Neural cell (in vitro differentiated cells): ENCODE measurements at regions not wholly inside any gene's neighbourhood (a gene's known extent, or its start where the extent isn't known, plus 50 kb on each side); places are given as distances from the start of the nearest gene placed in this dataset.

ENCODE experiments used
- H2AFZ ChIP-seq: fragments of 200-600, 300-800 bp; sonication (generic), shearing (Covaris generic); 2 replicates; pipeline ENCODE4 v1.6.0; 2014; ENCODE audit warnings: low read depth, mild to moderate bottlenecking, antibody characterized with exemption, low read length, moderate library complexity
- H3F3A ChIP-seq: fragments of 200-600 bp; shearing (Covaris generic); 2 replicates; pipeline ENCODE4 v1.6.1; 2016; ENCODE audit warnings: mild to moderate bottlenecking, moderate library complexity, mixed read lengths, antibody characterized with exemption, low read length; ENCODE audit not compliant: insufficient read depth, poor library complexity, severe bottlenecking
- H3K27ac ChIP-seq: fragments of 200-600, 300-800 bp; sonication (generic), shearing (Covaris generic); 2 replicates; pipeline ENCODE4 v1.5.1; 2014; ENCODE audit warnings: mild to moderate bottlenecking, low read length, moderate library complexity
- H3K27me3 ChIP-seq: fragments of 300-800, 200-600 bp; sonication (generic), shearing (Covaris generic); 2 replicates; pipeline ENCODE4 v1.6.0; 2014; ENCODE audit warnings: mild to moderate bottlenecking, low read depth, low read length, moderate library complexity; ENCODE audit not compliant: insufficient read depth
- H3K36me3 ChIP-seq: fragments of 300-800, 200-600 bp; sonication (generic), shearing (Covaris generic); 2 replicates; pipeline ENCODE4 v1.5.1; 2014; ENCODE audit warnings: mild to moderate bottlenecking, antibody characterized with exemption, low read length, moderate library complexity; ENCODE audit not compliant: insufficient read depth
- H3K4me2 ChIP-seq: fragments of 300-800, 200-600 bp; sonication (generic), shearing (Covaris generic); 2 replicates; pipeline ENCODE4 v1.6.0; 2014; ENCODE audit warnings: mild to moderate bottlenecking, low read length
- H3K4me3 ChIP-seq: fragments of 300-800, 200-600 bp; sonication (generic), shearing (Covaris generic); 2 replicates; pipeline ENCODE4 v1.5.1; 2014; ENCODE audit warnings: mild to moderate bottlenecking, low read length, moderate library complexity
- H3K79me2 ChIP-seq: fragments of 200-600 bp; shearing (Covaris generic); replicated peaks from 2 replicates; pipeline ENCODE4 v1.6.0; 2014; ENCODE audit warnings: mild to moderate bottlenecking, low read length, moderate library complexity; ENCODE audit not compliant: insufficient read depth
- H3K9ac ChIP-seq: fragments of 300-800, 200-600 bp; sonication (generic), shearing (Covaris generic); 2 replicates; pipeline ENCODE4 v1.6.1; 2016; ENCODE audit warnings: mild to moderate bottlenecking, low read length, mixed read lengths
- H3K9me2 ChIP-seq: fragments of 200-600 bp; shearing (Covaris generic); 2 replicates; pipeline ENCODE4 v1.6.1; 2016; ENCODE audit warnings: mild to moderate bottlenecking, low read length, mixed read lengths; ENCODE audit not compliant: insufficient read depth
- H3K9me3 ChIP-seq: fragments of 200-600, 300-800 bp; sonication (generic), shearing (Covaris generic); 2 replicates; pipeline ENCODE4 v1.6.1; 2016; ENCODE audit warnings: mild to moderate bottlenecking, mixed run types, low read length, moderate library complexity, mixed read lengths
- H4K20me1 ChIP-seq: fragments of 200-600 bp; shearing (Covaris generic); 2 replicates; pipeline ENCODE4 v1.6.1; 2016; ENCODE audit warnings: mild to moderate bottlenecking, mixed run types; ENCODE audit not compliant: insufficient read depth
- EP300 ChIP-seq: fragments of 450-650 bp; conservative IDR thresholded peaks from 2 replicates; pipeline ENCODE4 v1.6.1; 2014; ENCODE audit warnings: antibody characterized with exemption, mild to moderate bottlenecking, moderate library complexity; ENCODE audit not compliant: poor library complexity, severe bottlenecking
- EZH2 ChIP-seq: fragments of 200-600, 300-800 bp; shearing (Covaris generic), sonication (generic); IDR thresholded peaks from 2 replicates; pipeline ENCODE4 v1.6.1; 2014; ENCODE audit warnings: antibody characterized with exemption, low read length, borderline replicate concordance, mild to moderate bottlenecking; ENCODE audit not compliant: insufficient read depth, poor library complexity, severe bottlenecking
- MXI1 ChIP-seq: fragments of 450-650 bp; conservative IDR thresholded peaks from 2 replicates; pipeline ENCODE4 v1.6.1; 2014; ENCODE audit warnings: antibody characterized with exemption, mild to moderate bottlenecking; ENCODE audit not compliant: poor library complexity, severe bottlenecking
- POLR2AphosphoS5 ChIP-seq: IDR thresholded peaks from 2 replicates; pipeline ENCODE4 v1.6.1; 2012
- RAD21 ChIP-seq: fragments of 450-650 bp; conservative IDR thresholded peaks from 2 replicates; pipeline ENCODE4 v1.6.1; 2014; ENCODE audit warnings: antibody characterized with exemption, mild to moderate bottlenecking, moderate library complexity
- SMC3 ChIP-seq: fragments of 450-650 bp; conservative IDR thresholded peaks from 2 replicates; pipeline ENCODE4 v1.6.1; 2014; ENCODE audit warnings: antibody characterized with exemption, mild to moderate bottlenecking, moderate library complexity; ENCODE audit not compliant: poor library complexity
- TAF1 ChIP-seq: IDR thresholded peaks from 2 replicates; pipeline ENCODE4 v1.6.1; 2012; ENCODE audit warnings: low read depth
- TF ChIP-seq, protein P1 (sequence below): IDR thresholded peaks from 2 replicates; pipeline ENCODE4 v1.6.1; 2012; ENCODE audit warnings: borderline replicate concordance
- TF ChIP-seq, protein P2 (sequence below): fragments of 450-650 bp; IDR thresholded peaks from 2 replicates; pipeline ENCODE4 v1.5.1; 2014; ENCODE audit warnings: antibody characterized with exemption, mild to moderate bottlenecking, moderate library complexity; ENCODE audit not compliant: poor library complexity, severe bottlenecking

- H3K79me2 ChIP-seq: no peaks in the 10 kb centered on the region
- H3K4me2 ChIP-seq: no peak overlapping the region
- no peaks in the 10 kb centered on the region for H3F3A ChIP-seq
- no peaks in the 10 kb centered on the region for H3K9me2 ChIP-seq
- H2AFZ ChIP-seq: no peak overlapping the region
- H3K9me3 ChIP-seq: no peaks in the 10 kb centered on the region
- no peaks in the 10 kb centered on the region for H4K20me1 ChIP-seq
- no peak overlapping the region for H3K4me3 ChIP-seq
- no peaks in the 10 kb centered on the region for H3K27me3 ChIP-seq
- no peak for TF ChIP-seq POLR2AphosphoS5
- TF ChIP-seq EP300: no peak
- TF ChIP-seq RAD21: no peak
- no peak for TF ChIP-seq EZH2
- TF ChIP-seq, protein P1, sequence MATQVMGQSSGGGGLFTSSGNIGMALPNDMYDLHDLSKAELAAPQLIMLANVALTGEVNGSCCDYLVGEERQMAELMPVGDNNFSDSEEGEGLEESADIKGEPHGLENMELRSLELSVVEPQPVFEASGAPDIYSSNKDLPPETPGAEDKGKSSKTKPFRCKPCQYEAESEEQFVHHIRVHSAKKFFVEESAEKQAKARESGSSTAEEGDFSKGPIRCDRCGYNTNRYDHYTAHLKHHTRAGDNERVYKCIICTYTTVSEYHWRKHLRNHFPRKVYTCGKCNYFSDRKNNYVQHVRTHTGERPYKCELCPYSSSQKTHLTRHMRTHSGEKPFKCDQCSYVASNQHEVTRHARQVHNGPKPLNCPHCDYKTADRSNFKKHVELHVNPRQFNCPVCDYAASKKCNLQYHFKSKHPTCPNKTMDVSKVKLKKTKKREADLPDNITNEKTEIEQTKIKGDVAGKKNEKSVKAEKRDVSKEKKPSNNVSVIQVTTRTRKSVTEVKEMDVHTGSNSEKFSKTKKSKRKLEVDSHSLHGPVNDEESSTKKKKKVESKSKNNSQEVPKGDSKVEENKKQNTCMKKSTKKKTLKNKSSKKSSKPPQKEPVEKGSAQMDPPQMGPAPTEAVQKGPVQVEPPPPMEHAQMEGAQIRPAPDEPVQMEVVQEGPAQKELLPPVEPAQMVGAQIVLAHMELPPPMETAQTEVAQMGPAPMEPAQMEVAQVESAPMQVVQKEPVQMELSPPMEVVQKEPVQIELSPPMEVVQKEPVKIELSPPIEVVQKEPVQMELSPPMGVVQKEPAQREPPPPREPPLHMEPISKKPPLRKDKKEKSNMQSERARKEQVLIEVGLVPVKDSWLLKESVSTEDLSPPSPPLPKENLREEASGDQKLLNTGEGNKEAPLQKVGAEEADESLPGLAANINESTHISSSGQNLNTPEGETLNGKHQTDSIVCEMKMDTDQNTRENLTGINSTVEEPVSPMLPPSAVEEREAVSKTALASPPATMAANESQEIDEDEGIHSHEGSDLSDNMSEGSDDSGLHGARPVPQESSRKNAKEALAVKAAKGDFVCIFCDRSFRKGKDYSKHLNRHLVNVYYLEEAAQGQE: no peak
- TF ChIP-seq, protein P2, sequence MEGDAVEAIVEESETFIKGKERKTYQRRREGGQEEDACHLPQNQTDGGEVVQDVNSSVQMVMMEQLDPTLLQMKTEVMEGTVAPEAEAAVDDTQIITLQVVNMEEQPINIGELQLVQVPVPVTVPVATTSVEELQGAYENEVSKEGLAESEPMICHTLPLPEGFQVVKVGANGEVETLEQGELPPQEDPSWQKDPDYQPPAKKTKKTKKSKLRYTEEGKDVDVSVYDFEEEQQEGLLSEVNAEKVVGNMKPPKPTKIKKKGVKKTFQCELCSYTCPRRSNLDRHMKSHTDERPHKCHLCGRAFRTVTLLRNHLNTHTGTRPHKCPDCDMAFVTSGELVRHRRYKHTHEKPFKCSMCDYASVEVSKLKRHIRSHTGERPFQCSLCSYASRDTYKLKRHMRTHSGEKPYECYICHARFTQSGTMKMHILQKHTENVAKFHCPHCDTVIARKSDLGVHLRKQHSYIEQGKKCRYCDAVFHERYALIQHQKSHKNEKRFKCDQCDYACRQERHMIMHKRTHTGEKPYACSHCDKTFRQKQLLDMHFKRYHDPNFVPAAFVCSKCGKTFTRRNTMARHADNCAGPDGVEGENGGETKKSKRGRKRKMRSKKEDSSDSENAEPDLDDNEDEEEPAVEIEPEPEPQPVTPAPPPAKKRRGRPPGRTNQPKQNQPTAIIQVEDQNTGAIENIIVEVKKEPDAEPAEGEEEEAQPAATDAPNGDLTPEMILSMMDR: no peak
- no peak for TF ChIP-seq SMC3
- TF ChIP-seq MXI1: no peak
- TF ChIP-seq TAF1: no peak
- no peak overlapping the region for H3K27ac ChIP-seq
- H3K36me3 ChIP-seq: no peaks in the 10 kb centered on the region
- H3K9ac ChIP-seq: no peak overlapping the region
Observed at GRCh38 chr17:77511514-77512061, 370.8 kb downstream of the SEC14L1 start.

- no peak overlapping the region for H3K27ac ChIP-seq
- no peaks in the 10 kb centered on the region for H3K9me3 ChIP-seq
- no peak overlapping the region for H3K4me2 ChIP-seq
- no peaks in the 10 kb centered on the region for H3K9me2 ChIP-seq
- H4K20me1 ChIP-seq: no peaks in the 10 kb centered on the region
- TF ChIP-seq MXI1 (no peak), POLR2AphosphoS5 (no peak), RAD21 (no peak), TAF1 (no peak), SMC3 (no peak), EP300 (no peak), EZH2 (no peak)
- TF ChIP-seq, protein P2: no peak
- TF ChIP-seq, protein P1: no peak
- no peaks in the 10 kb centered on the region for H3K36me3 ChIP-seq
- H3F3A ChIP-seq: no peaks in the 10 kb centered on the region
- H3K27me3 ChIP-seq: no peaks in the 10 kb centered on the region
- no peak overlapping the region for H3K4me3 ChIP-seq
- no peak overlapping the region for H2AFZ ChIP-seq
- H3K9ac ChIP-seq: no peak overlapping the region
- no peaks in the 10 kb centered on the region for H3K79me2 ChIP-seq
Observed at GRCh38 chr17:77512062-77512946, 371.5 kb downstream of the SEC14L1 start.
